ENCODE measurements at regions not wholly inside any gene's neighbourhood (a gene's known extent, or its start where the extent isn't known, plus 50 kb on each side); places are given as distances from the start of the nearest gene placed in this dataset.
"Not testable (repeated sequence)": the region's sequence is repeated elsewhere in the genome, so short reads cannot be mapped to it uniquely, and the experiment has no call there.

- Histone ChIP-seq H3F3A (ENCODE audit: control insufficient read depth, insufficient read depth) (no peaks in the 10 kb centered on the region), H3K27ac (ENCODE audit: low read depth, low read length) (no peak overlapping the region), H3K79me2 (ENCODE audit: control insufficient read depth, low read length) (no peaks in the 10 kb centered on the region), H3K4me2 (ENCODE audit: low read length) (no peak overlapping the region), H3K27me3 (ENCODE audit: control insufficient read depth, low read length) (no peaks in the 10 kb centered on the region), H3K9me3 (ENCODE audit: control insufficient read depth, insufficient read depth, low read length) (peaks cover 5% of the 10 kb centered on the region; the same call in 1 of the 2 replicates), H3K36me3 (ENCODE audit: control insufficient read depth, low read length) (no peaks in the 10 kb centered on the region), H3K4me3 (ENCODE audit: low read length) (no peak overlapping the region), H4K20me1 (ENCODE audit: control insufficient read depth, insufficient read depth, low read depth, low read length) (no peaks in the 10 kb centered on the region), H3K9me2 (replicated peaks; ENCODE audit: control insufficient read depth, low read length) (no peaks in the 10 kb centered on the region), H3K4me1 (ENCODE audit: control insufficient read depth, low read length) (no peaks in the 10 kb centered on the region)
- TF ChIP-seq, protein P1, sequence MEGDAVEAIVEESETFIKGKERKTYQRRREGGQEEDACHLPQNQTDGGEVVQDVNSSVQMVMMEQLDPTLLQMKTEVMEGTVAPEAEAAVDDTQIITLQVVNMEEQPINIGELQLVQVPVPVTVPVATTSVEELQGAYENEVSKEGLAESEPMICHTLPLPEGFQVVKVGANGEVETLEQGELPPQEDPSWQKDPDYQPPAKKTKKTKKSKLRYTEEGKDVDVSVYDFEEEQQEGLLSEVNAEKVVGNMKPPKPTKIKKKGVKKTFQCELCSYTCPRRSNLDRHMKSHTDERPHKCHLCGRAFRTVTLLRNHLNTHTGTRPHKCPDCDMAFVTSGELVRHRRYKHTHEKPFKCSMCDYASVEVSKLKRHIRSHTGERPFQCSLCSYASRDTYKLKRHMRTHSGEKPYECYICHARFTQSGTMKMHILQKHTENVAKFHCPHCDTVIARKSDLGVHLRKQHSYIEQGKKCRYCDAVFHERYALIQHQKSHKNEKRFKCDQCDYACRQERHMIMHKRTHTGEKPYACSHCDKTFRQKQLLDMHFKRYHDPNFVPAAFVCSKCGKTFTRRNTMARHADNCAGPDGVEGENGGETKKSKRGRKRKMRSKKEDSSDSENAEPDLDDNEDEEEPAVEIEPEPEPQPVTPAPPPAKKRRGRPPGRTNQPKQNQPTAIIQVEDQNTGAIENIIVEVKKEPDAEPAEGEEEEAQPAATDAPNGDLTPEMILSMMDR (IDR thresholded peaks at IDR 0.05; ENCODE audit: low read depth, low read length, poor library complexity, severe bottlenecking), result no peak
Observed at GRCh38 chr2:116545286-116546068, 1269.0 kb upstream of the DDX18 start.

DNA sequence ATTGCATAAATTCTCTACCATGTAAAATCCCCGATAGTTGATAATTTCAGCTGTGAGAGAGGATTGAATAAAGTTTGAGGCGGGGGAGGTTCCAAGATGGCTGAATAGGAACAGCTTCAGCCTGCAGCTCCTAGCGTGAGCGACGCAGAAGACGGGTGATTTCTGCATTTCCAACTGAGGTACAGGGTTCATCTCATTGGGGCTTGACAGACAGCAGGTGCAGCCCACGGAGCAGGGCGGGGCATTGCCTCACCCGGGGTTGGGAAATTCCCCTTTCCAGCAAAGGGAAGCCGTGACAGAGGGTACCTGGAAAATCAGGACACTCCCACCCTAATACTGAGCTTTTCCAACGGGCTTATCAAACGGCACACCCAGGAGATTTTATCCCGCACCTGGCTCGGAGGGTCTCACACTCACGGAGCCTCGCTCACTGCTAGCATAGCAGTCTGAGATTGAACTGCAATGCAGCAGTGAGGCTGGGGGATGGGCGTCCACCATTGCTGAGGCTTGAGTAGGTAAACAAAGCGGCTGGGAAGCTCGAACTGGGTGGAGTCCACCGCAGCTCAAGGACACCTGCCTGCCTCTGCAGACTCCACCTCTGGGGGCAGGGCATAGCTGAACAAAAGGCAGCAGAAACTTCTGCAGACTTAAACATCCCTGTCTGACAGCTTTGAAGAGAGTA, 1261.6 kb upstream of the DDX18 start:
- H3F3A ChIP-seq (ENCODE audit: control insufficient read depth, insufficient read depth); H3K79me2 ChIP-seq (ENCODE audit: control insufficient read depth, low read length); H3K27me3 ChIP-seq (ENCODE audit: control insufficient read depth, low read length); H4K20me1 ChIP-seq (ENCODE audit: control insufficient read depth, insufficient read depth, low read depth, low read length); H3K4me2 ChIP-seq (ENCODE audit: low read length); H3K9me3 ChIP-seq (ENCODE audit: control insufficient read depth, insufficient read depth, low read length); H3K36me3 ChIP-seq (ENCODE audit: control insufficient read depth, low read length); H3K4me3 ChIP-seq (ENCODE audit: low read length); H3K27ac ChIP-seq (ENCODE audit: low read depth, low read length); H3K9me2 ChIP-seq (replicated peaks; ENCODE audit: control insufficient read depth, low read length); H3K4me1 ChIP-seq (ENCODE audit: control insufficient read depth, low read length): not testable (repeated sequence)

GRCh38 chr2:116580209-116580608, 1234.3 kb upstream of the DDX18 start:
- H3K9me2 ChIP-seq (replicated peaks; ENCODE audit: control insufficient read depth, low read length), result no peaks in the 10 kb centered on the region
- no peaks in the 10 kb centered on the region for H4K20me1 ChIP-seq (ENCODE audit: control insufficient read depth, insufficient read depth, low read depth, low read length)
- no peak for TF ChIP-seq EZH2phosphoT487 (IDR thresholded peaks at IDR 0.05; ENCODE audit: borderline replicate concordance, low read length)
- TF ChIP-seq, protein P1 (IDR thresholded peaks at IDR 0.05; ENCODE audit: low read depth, low read length, poor library complexity, severe bottlenecking), result no peak
- H3K36me3 ChIP-seq (ENCODE audit: control insufficient read depth, low read length), result no peaks in the 10 kb centered on the region
- H3K4me1 ChIP-seq (ENCODE audit: control insufficient read depth, low read length), result no peaks in the 10 kb centered on the region
- H3K9me3 ChIP-seq (ENCODE audit: control insufficient read depth, insufficient read depth, low read length), result no peaks in the 10 kb centered on the region
- no peaks in the 10 kb centered on the region for H3K79me2 ChIP-seq (ENCODE audit: control insufficient read depth, low read length)
- H3K4me3 ChIP-seq (ENCODE audit: low read length), result no peak overlapping the region
- no peaks in the 10 kb centered on the region for H3K27me3 ChIP-seq (ENCODE audit: control insufficient read depth, low read length)
- H3F3A ChIP-seq (ENCODE audit: control insufficient read depth, insufficient read depth), result no peaks in the 10 kb centered on the region
- H3K4me2 ChIP-seq (ENCODE audit: low read length), result no peak overlapping the region
- H3K27ac ChIP-seq (ENCODE audit: low read depth, low read length), result no peak overlapping the region

DNA sequence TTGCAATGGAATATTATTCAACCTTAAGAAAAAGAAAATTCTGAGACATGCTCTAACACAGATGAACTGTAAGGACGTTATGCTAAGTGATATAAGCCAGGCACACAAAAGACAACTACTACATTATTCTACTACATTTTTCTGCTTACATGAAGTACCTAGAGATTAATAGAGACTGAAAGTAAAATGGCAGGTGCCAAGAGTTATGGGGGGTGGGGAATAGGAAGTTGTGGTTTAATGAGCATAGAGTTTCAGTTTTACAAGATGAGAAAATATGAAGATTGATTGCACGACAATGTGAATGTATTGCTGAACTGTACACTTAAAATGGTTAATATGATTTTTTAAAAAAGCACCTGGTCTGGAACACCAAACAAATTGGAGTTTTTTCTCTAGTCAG, 1231.6 kb upstream of the DDX18 start:
- no peaks in the 10 kb centered on the region for H3K9me2 ChIP-seq (replicated peaks; ENCODE audit: control insufficient read depth, low read length)
- H3K36me3 ChIP-seq (ENCODE audit: control insufficient read depth, low read length), result no peaks in the 10 kb centered on the region
- H3K27ac ChIP-seq (ENCODE audit: low read depth, low read length), result no peak overlapping the region
- H4K20me1 ChIP-seq (ENCODE audit: control insufficient read depth, insufficient read depth, low read depth, low read length), result no peaks in the 10 kb centered on the region
- no peaks in the 10 kb centered on the region for H3K4me1 ChIP-seq (ENCODE audit: control insufficient read depth, low read length)
- no peak for TF ChIP-seq EZH2phosphoT487 (IDR thresholded peaks at IDR 0.05; ENCODE audit: borderline replicate concordance, low read length)
- TF ChIP-seq, protein P1 (IDR thresholded peaks at IDR 0.05; ENCODE audit: low read depth, low read length, poor library complexity, severe bottlenecking), result no peak
- H3K27me3 ChIP-seq (ENCODE audit: control insufficient read depth, low read length), result no peaks in the 10 kb centered on the region
- H3K4me2 ChIP-seq (ENCODE audit: low read length), result no peak overlapping the region
- H3F3A ChIP-seq (ENCODE audit: control insufficient read depth, insufficient read depth), result no peaks in the 10 kb centered on the region
- H3K79me2 ChIP-seq (ENCODE audit: control insufficient read depth, low read length), result no peaks in the 10 kb centered on the region
- H3K9me3 ChIP-seq (ENCODE audit: control insufficient read depth, insufficient read depth, low read length), result no peaks in the 10 kb centered on the region
- H3K4me3 ChIP-seq (ENCODE audit: low read length), result no peak overlapping the region
